HCT116 (cell line): ENCODE measurements at regions not wholly inside any gene's neighbourhood (a gene's known extent, or its start where the extent isn't known, plus 50 kb on each side); places are given as distances from the start of the nearest gene placed in this dataset.

ENCODE experiments used
- ATAC-seq: fragments of 200-7000 bp; cut with Tn5 transposase; 2 replicates; pipeline ENCODE4 v1.9.1; 2020; ENCODE audit warnings: mild to moderate bottlenecking, moderate library complexity
- BruUV-seq: library from RNA; stranded (reverse); fragments of 400-500 nt; replicated peaks from 2 replicates; lab custom pipeline; 2021; lab: Mats Ljungman, UMichigan
- CTCF ChIA-PET: fragments of 300-600 bp; sonication (Branson Sonifier 250); formaldehyde crosslinking; loops from one replicate; lab custom pipeline; 2021; ENCODE audit warnings: antibody characterized with exemption; lab: Charles Lee
- POLR2A ChIA-PET: fragments of 300-600, 350-600 bp; sonication (Branson Sonifier 250); formaldehyde crosslinking; loops from one replicate; lab custom pipeline; 2021; ENCODE audit warnings: antibody characterized with exemption; lab: Charles Lee
- RAD21 ChIA-PET, 2 experiments: fragments of 300-600 bp; sonication (Branson Sonifier 250); formaldehyde crosslinking; loops; one replicate each; lab custom pipeline; 2023; ENCODE audit warnings: low total read pairs in 2 of 2; ENCODE audit not compliant: uncharacterized antibody in 2 of 2, unreplicated experiment in 2 of 2, low non-redundant PET in 1 of 2; lab: Charles Lee
- DNase-seq: peaks from one replicate; pipeline ENCODE4 v3.0.0-alpha.2; 2010; ENCODE audit warnings: low read depth, low spot score
- H2AFZ ChIP-seq: fragments of 200-600 bp; shearing (Covaris generic), sonication (generic); 2 replicates; pipeline ENCODE4 v1.6.1; 2017; ENCODE audit warnings: low read depth, mixed run types, mixed read lengths, antibody characterized with exemption, low read length; ENCODE audit not compliant: poor library complexity, severe bottlenecking
- H3K27ac ChIP-seq: 2 replicates; pipeline ENCODE4 v1.5.1; 2012; ENCODE audit warnings: low read depth, low read length
- H3K27me3 ChIP-seq: fragments of 200-600 bp; sonication (generic); 2 replicates; pipeline ENCODE4 v1.6.1; 2016; ENCODE audit warnings: mixed run types, low read length, mixed read lengths; ENCODE audit not compliant: insufficient read depth
- H3K36me3 ChIP-seq, 2 experiments: fragments of 200-500 bp in 1 of 2; fragments of 200-600 bp in 1 of 2; sonication (Bioruptor generic) in 1 of 2; sonication (generic) in 1 of 2; 2 replicates each; pipeline versions ENCODE4 v1.5.1 to v1.6.1; 2014 to 2016; ENCODE audit warnings: low read length in 2 of 2, inconsistent platforms in 1 of 2, mixed read lengths in 1 of 2, mixed run types in 1 of 2; ENCODE audit not compliant: insufficient read depth in 2 of 2, control insufficient read depth in 1 of 2
- H3K4me1 ChIP-seq, 2 experiments: fragments of 200-600 bp in 1 of 2; sonication (generic) in 1 of 2; 2 replicates each; pipeline versions ENCODE4 v1.5.1 to v1.6.1; 2012 to 2017; ENCODE audit warnings: low read length in 2 of 2, inconsistent platforms in 1 of 2, mild to moderate bottlenecking in 1 of 2, mixed read lengths in 1 of 2, mixed run types in 1 of 2, moderate library complexity in 1 of 2; ENCODE audit not compliant: insufficient read depth in 2 of 2, control insufficient read depth in 1 of 2
- H3K4me2 ChIP-seq: fragments of 200-600 bp; sonication (generic); 2 replicates; pipeline ENCODE4 v1.6.1; 2017; ENCODE audit warnings: mixed run types, low read length, mixed read lengths
- H3K4me3 ChIP-seq, 2 experiments: fragments of 200-600 bp in 1 of 2; sonication (generic) in 1 of 2; replicated peaks in 1 of 2; 2 replicates each; pipeline ENCODE4 v1.5.1; 2011 to 2016; ENCODE audit warnings: low read length in 2 of 2, control low read depth in 1 of 2, low read depth in 1 of 2, mild to moderate bottlenecking in 1 of 2, mixed read lengths in 1 of 2, mixed run types in 1 of 2
- H3K79me2 ChIP-seq: fragments of 200-600 bp; sonication (generic); 2 replicates; pipeline ENCODE4 v1.6.1; 2017; ENCODE audit warnings: mild to moderate bottlenecking, mixed run types, low read length, moderate library complexity, mixed read lengths; ENCODE audit not compliant: insufficient read depth
- H3K9ac ChIP-seq: fragments of 200-600 bp; sonication (generic); 2 replicates; pipeline ENCODE4 v1.6.1; 2016; ENCODE audit warnings: low read length, mixed read lengths
- H3K9me2 ChIP-seq: fragments of 200-600 bp; sonication (generic), shearing (Covaris generic); 2 replicates; pipeline ENCODE4 v1.6.1; 2017; ENCODE audit warnings: mixed run types, mild to moderate bottlenecking, moderate library complexity; ENCODE audit not compliant: insufficient read depth
- H3K9me3 ChIP-seq, 2 experiments: fragments of 200-500 bp in 1 of 2; fragments of 200-600 bp in 1 of 2; sonication (Bioruptor generic) in 1 of 2; sonication (generic) in 1 of 2; 2 replicates each; pipeline ENCODE4 v1.6.1; 2014 to 2017; ENCODE audit warnings: low read length in 2 of 2, mixed read lengths in 2 of 2, inconsistent platforms in 1 of 2, low read depth in 1 of 2, mild to moderate bottlenecking in 1 of 2, mixed run types in 1 of 2, moderate library complexity in 1 of 2; ENCODE audit not compliant: control insufficient read depth in 1 of 2, insufficient read depth in 1 of 2
- H4K20me1 ChIP-seq: fragments of 200-600 bp; sonication (generic), shearing (Covaris generic); 2 replicates; pipeline ENCODE4 v1.6.1; 2017; ENCODE audit warnings: mixed run types, mild to moderate bottlenecking, moderate library complexity; ENCODE audit not compliant: insufficient read depth
- CBX3 ChIP-seq: IDR thresholded peaks from 2 replicates; pipeline ENCODE4 v1.6.1; 2012; ENCODE audit warnings: low read depth
- CEBPB ChIP-seq: IDR thresholded peaks from 2 replicates; pipeline ENCODE4 v1.6.1; 2012; ENCODE audit warnings: low read depth
- EGR1 ChIP-seq: IDR thresholded peaks from 2 replicates; pipeline ENCODE4 v1.6.1; 2012; ENCODE audit warnings: low read depth
- ELF1 ChIP-seq: IDR thresholded peaks from 2 replicates; pipeline ENCODE4 v1.6.1; 2012; ENCODE audit warnings: low read depth, borderline replicate concordance
- EZH2 ChIP-seq: fragments of 200-600 bp; sonication (generic); IDR thresholded peaks from 2 replicates; pipeline ENCODE4 v1.6.1; 2017; ENCODE audit warnings: antibody characterized with exemption, mixed run types
- EZH2phosphoT487 ChIP-seq: fragments of 200-600 bp; IDR thresholded peaks from 2 replicates; pipeline ENCODE4 v1.6.1; 2018; ENCODE audit warnings: antibody characterized with exemption, borderline replicate concordance
- FOSL1 ChIP-seq: IDR thresholded peaks from 2 replicates; pipeline ENCODE4 v1.6.1; 2012; ENCODE audit warnings: low read depth
- POLR2A ChIP-seq: IDR thresholded peaks from 2 replicates; pipeline ENCODE4 v1.7.0; 2011; ENCODE audit warnings: borderline replicate concordance; ENCODE audit not compliant: insufficient read depth, insufficient read length; ENCODE audit errors: extremely low read depth
- POLR2AphosphoS5 ChIP-seq: IDR thresholded peaks from 2 replicates; pipeline ENCODE4 v1.6.1; 2011; ENCODE audit warnings: mild to moderate bottlenecking, low read depth, low read length, moderate library complexity
- RAD21 ChIP-seq: IDR thresholded peaks from 2 replicates; pipeline ENCODE4 v1.6.1; 2012; ENCODE audit warnings: low read depth, mild to moderate bottlenecking
- REST ChIP-seq: IDR thresholded peaks from 2 replicates; pipeline ENCODE4 v1.6.1; 2012; ENCODE audit warnings: low read depth
- SIN3A ChIP-seq: IDR thresholded peaks from 2 replicates; pipeline ENCODE4 v1.6.1; 2012; ENCODE audit warnings: low read depth
- SRF ChIP-seq: IDR thresholded peaks from 2 replicates; pipeline ENCODE4 v1.6.1; 2012; ENCODE audit warnings: low read depth
- TCF7L2 ChIP-seq: IDR thresholded peaks from 2 replicates; pipeline ENCODE4 v1.7.0; 2011; ENCODE audit warnings: borderline replicate concordance, inconsistent platforms; ENCODE audit not compliant: insufficient read depth, insufficient read length; ENCODE audit errors: extremely low read depth
- ZFX ChIP-seq: fragments of 450-650 bp; IDR thresholded peaks from 2 replicates; pipeline ENCODE4 v1.6.1; 2017
- ZNF274 ChIP-seq: fragments of 200-500 bp; sonication (Bioruptor generic); IDR thresholded peaks from 2 replicates; pipeline ENCODE4 v1.6.1; 2014; ENCODE audit warnings: mild to moderate bottlenecking, low read depth, low read length, inconsistent platforms
- intact Hi-C: fragments of 100-400 bp; cut with micrococcal nuclease; formaldehyde crosslinking; loops from 2 replicates; pipeline ENCODE4 v1.10.0; 2022
- TF ChIP-seq, protein P1 (sequence below), 3 experiments: fragments of 200-600 bp in 1 of 3; sonication (generic) in 1 of 3; IDR thresholded peaks in 2 of 3; conservative IDR thresholded peaks in 1 of 3; 2 replicates each; pipeline ENCODE4 v1.5.1; 2012 to 2017; ENCODE audit warnings: low read depth in 2 of 3, low read length in 2 of 3, antibody characterized with exemption in 1 of 3, borderline replicate concordance in 1 of 3, control low read depth in 1 of 3, mild to moderate bottlenecking in 1 of 3, mixed read lengths in 1 of 3, mixed run types in 1 of 3, moderate library complexity in 1 of 3; ENCODE audit not compliant: insufficient read depth in 1 of 3
- TF ChIP-seq, protein P2 (sequence below): IDR thresholded peaks from 2 replicates; pipeline ENCODE4 v1.6.1; 2012
- TF ChIP-seq, protein P3 (sequence below): IDR thresholded peaks from 2 replicates; pipeline ENCODE4 v1.6.1; 2012
- TF ChIP-seq, protein P4 (sequence below): IDR thresholded peaks from 2 replicates; pipeline ENCODE4 v1.6.1; 2011; ENCODE audit warnings: mild to moderate bottlenecking, low read length, moderate library complexity; ENCODE audit not compliant: insufficient replicate concordance; ENCODE audit errors: extremely low read depth

GRCh38 chr6:91098006-91098405 is 511.1 kb upstream of the MAP3K7 start:
- H3K4me1 ChIP-seq: no peaks in the 10 kb centered on the region
- no peak overlapping the region for H2AFZ ChIP-seq
- peaks cover 4 to 5% of the 10 kb centered on the region in 2 experiments; a peak in 2 of 4 replicates for H3K9me3 ChIP-seq
- no peaks in the 10 kb centered on the region for H3K9me2 ChIP-seq
- TF ChIP-seq POLR2AphosphoS5 (no peak), CBX3 (no peak), EZH2 (no peak), SIN3A (no peak), RAD21 (no peak), ZFX (no peak), POLR2A (no peak), EZH2phosphoT487 (no peak), ELF1 (no peak), CEBPB (no peak), ZNF274 (no peak), FOSL1 (no peak), EGR1 (no peak), SRF (no peak), TCF7L2 (no peak), REST (no peak)
- TF ChIP-seq, protein P1, sequence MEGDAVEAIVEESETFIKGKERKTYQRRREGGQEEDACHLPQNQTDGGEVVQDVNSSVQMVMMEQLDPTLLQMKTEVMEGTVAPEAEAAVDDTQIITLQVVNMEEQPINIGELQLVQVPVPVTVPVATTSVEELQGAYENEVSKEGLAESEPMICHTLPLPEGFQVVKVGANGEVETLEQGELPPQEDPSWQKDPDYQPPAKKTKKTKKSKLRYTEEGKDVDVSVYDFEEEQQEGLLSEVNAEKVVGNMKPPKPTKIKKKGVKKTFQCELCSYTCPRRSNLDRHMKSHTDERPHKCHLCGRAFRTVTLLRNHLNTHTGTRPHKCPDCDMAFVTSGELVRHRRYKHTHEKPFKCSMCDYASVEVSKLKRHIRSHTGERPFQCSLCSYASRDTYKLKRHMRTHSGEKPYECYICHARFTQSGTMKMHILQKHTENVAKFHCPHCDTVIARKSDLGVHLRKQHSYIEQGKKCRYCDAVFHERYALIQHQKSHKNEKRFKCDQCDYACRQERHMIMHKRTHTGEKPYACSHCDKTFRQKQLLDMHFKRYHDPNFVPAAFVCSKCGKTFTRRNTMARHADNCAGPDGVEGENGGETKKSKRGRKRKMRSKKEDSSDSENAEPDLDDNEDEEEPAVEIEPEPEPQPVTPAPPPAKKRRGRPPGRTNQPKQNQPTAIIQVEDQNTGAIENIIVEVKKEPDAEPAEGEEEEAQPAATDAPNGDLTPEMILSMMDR (IDR thresholded peaks at IDR 0.05 in 2 of 3, conservative IDR thresholded peaks at IDR 0.05 in 1 of 3; ENCODE audit: borderline replicate concordance in 1 of 3, insufficient read depth in 1 of 3, low read depth in 2 of 3, low read length in 2 of 3): no peak
- TF ChIP-seq, protein P2, sequence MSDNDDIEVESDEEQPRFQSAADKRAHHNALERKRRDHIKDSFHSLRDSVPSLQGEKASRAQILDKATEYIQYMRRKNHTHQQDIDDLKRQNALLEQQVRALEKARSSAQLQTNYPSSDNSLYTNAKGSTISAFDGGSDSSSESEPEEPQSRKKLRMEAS: no peak
- TF ChIP-seq, protein P3, sequence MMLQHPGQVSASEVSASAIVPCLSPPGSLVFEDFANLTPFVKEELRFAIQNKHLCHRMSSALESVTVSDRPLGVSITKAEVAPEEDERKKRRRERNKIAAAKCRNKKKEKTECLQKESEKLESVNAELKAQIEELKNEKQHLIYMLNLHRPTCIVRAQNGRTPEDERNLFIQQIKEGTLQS: no peak
- TF ChIP-seq, protein P4, sequence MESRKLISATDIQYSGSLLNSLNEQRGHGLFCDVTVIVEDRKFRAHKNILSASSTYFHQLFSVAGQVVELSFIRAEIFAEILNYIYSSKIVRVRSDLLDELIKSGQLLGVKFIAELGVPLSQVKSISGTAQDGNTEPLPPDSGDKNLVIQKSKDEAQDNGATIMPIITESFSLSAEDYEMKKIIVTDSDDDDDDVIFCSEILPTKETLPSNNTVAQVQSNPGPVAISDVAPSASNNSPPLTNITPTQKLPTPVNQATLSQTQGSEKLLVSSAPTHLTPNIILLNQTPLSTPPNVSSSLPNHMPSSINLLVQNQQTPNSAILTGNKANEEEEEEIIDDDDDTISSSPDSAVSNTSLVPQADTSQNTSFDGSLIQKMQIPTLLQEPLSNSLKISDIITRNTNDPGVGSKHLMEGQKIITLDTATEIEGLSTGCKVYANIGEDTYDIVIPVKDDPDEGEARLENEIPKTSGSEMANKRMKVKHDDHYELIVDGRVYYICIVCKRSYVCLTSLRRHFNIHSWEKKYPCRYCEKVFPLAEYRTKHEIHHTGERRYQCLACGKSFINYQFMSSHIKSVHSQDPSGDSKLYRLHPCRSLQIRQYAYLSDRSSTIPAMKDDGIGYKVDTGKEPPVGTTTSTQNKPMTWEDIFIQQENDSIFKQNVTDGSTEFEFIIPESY: no peak
- no peak for ATAC-seq
- DNase-seq: no peak
- no peaks in the 10 kb centered on the region for H4K20me1 ChIP-seq
- H3K79me2 ChIP-seq: no peaks in the 10 kb centered on the region
- no peak overlapping the region for H3K27ac ChIP-seq
- intact Hi-C loops: no loop called here
- ChIA-PET CTCF (no interaction called here), POLR2A (no interaction called here), RAD21 (no interaction called here)
- H3K9ac ChIP-seq: no peak overlapping the region
- no peak overlapping the region for H3K4me2 ChIP-seq
- no peaks in the 10 kb centered on the region for H3K36me3 ChIP-seq
- H3K4me3 ChIP-seq: no peak overlapping the region
- H3K27me3 ChIP-seq: no peaks in the 10 kb centered on the region
- BruUV-seq: no TSS peak
